ENCODE measurements at regions not wholly inside any gene's neighbourhood (a gene's known extent, or its start where the extent isn't known, plus 50 kb on each side); places are given as distances from the start of the nearest gene placed in this dataset.

- TF ChIP-seq ATF3 (IDR thresholded peaks at IDR 0.05; ENCODE audit: insufficient read depth, low read depth, low read length) (no peak), POLR2AphosphoS5 (IDR thresholded peaks at IDR 0.05; ENCODE audit: low read depth, low read length) (no peak), TEAD4 (IDR thresholded peaks at IDR 0.05; ENCODE audit: low read depth, low read length) (0 out of 2 replicates have a peak, but pooled peaks have one; percentile 32), GTF2F1 (IDR thresholded peaks at IDR 0.05; ENCODE audit: borderline replicate concordance, low read depth, low read length) (no peak), POU5F1 (IDR thresholded peaks at IDR 0.05; ENCODE audit: low read depth, low read length) (no peak)
- peak overlapping the region; percentile 72; the same call in 1 of the 2 replicates for H2BK5ac ChIP-seq (ENCODE audit: low read depth, low read length)
- no peak overlapping the region for H4K5ac ChIP-seq (ENCODE audit: insufficient read length, low read depth, low read length)
- H4K20me1 ChIP-seq (replicated peaks in 1 of 2; ENCODE audit: control insufficient read depth in 1 of 2, insufficient read depth in 2 of 2, low read length in 2 of 2) = no peaks in the 10 kb centered on the region
- H3K18ac ChIP-seq (ENCODE audit: extremely low read depth, low read length) = peak overlapping the region; percentile 84
- no peak overlapping the region for H4K8ac ChIP-seq (ENCODE audit: extremely low read depth, insufficient read depth, low read length)
- DNase-seq (ENCODE audit: low read depth in 1 of 2, low spot score in 2 of 2) (no peak), FAIRE-seq (no peak)
- H3K23me2 ChIP-seq (ENCODE audit: low read depth, low read length) = 0 out of 2 replicates have a peak, but pooled peaks cover 5% of the 10 kb centered on the region
- H3K27me3 ChIP-seq (replicated peaks in 1 of 4; ENCODE audit: control insufficient read depth in 3 of 4, extremely low read depth in 1 of 4, insufficient read depth in 3 of 4, low read length in 3 of 4) = no peaks in the 10 kb centered on the region; a peak in 1 of 7 replicates
- H3K9me3 ChIP-seq (ENCODE audit: insufficient read depth in 2 of 2, low read depth in 1 of 2, low read length in 1 of 2) = no peaks in the 10 kb centered on the region
- 54% methylated on average over 4 of the region's 4 CpGs; no CpG with 5 or more reads in 1 of the 2 experiments for WGBS, 2 experiments (ENCODE audit: extremely low coverage in 1 of 2, insufficient coverage in 1 of 2, insufficient read length in 1 of 2, insufficient replicate concordance in 2 of 2, low coverage in 1 of 2, low lambda C conversion rate in 2 of 2, missing lambda C conversion rate in 1 of 2)
- H2BK15ac ChIP-seq (ENCODE audit: low read length) = 0 out of 2 replicates have a peak overlapping the region, but pooled peaks have one; percentile 89
- H3K36me3 ChIP-seq (ENCODE audit: control insufficient read depth in 2 of 4, insufficient read depth in 4 of 4, low read length in 3 of 4) = no peaks in the 10 kb centered on the region
- H4K91ac ChIP-seq (replicated peaks; ENCODE audit: insufficient read length, low read length) = peak overlapping the region; percentile 75
- no peak overlapping the region for H3K4me2 ChIP-seq (ENCODE audit: insufficient read depth in 1 of 2, low read depth in 2 of 2, low read length in 2 of 2)
- H3K9ac ChIP-seq (replicated peaks in 1 of 4; ENCODE audit: extremely low read depth in 1 of 4, low read depth in 3 of 4, low read length in 3 of 4) = no peak overlapping the region
- H3K23ac ChIP-seq (ENCODE audit: insufficient read length) = no peak overlapping the region
- H2AFZ ChIP-seq (ENCODE audit: low read length) = no peak overlapping the region
- H3K4ac ChIP-seq (replicated peaks; ENCODE audit: insufficient read length, low read depth, low read length) = no peak overlapping the region
- H3K14ac ChIP-seq (ENCODE audit: insufficient read length) = no peak overlapping the region
- CTCF ChIA-PET (ENCODE audit: partially characterized antibody) = interaction anchor here (1.6 to 2.4 kb wide), 3 partner anchors 17 to 45 kb away, joined by 3 to 8 read pairs (median 5); no protein-coding TSS in a partner anchor
- H3K4me1 ChIP-seq (replicated peaks in 1 of 4; ENCODE audit: control insufficient read depth in 3 of 4, insufficient read depth in 4 of 4, low read length in 3 of 4) = peaks cover 12 to 33% (median 24%) of the 10 kb centered on the region in 4 experiments; a peak in 6 of 7 replicates
- H2AK5ac ChIP-seq (ENCODE audit: low read depth, low read length) = no peak overlapping the region
- H3K56ac ChIP-seq (replicated peaks; ENCODE audit: insufficient read length, low read depth, low read length) = no peak overlapping the region
- H3K27ac ChIP-seq (ENCODE audit: low read depth, low read length) = no peak overlapping the region
- no peaks in the 10 kb centered on the region for H3K79me1 ChIP-seq (ENCODE audit: low read depth, low read length)
- POLR2A ChIA-PET (ENCODE audit: partially characterized antibody) = interaction anchor here (0.5 to 2.0 kb wide), 2 partner anchors 9 to 156 kb away, joined by 3 to 8 read pairs; no protein-coding TSS in a partner anchor
- peak overlapping the region in 1 of 4 experiments; percentile 42; a peak in 1 of 8 replicates for H3K4me3 ChIP-seq (ENCODE audit: extremely low read depth in 1 of 4, insufficient read depth in 2 of 4, low read depth in 3 of 4, low read length in 4 of 4)
- H2BK120ac ChIP-seq (replicated peaks; ENCODE audit: low read depth, low read length) = peak overlapping the region; percentile 71
- peak overlapping the region; percentile 68; the same call in 1 of the 2 replicates for H2BK12ac ChIP-seq (ENCODE audit: low read depth, low read length)
- H3K79me2 ChIP-seq (ENCODE audit: control insufficient read depth in 1 of 2, insufficient read depth in 2 of 2, low read length in 2 of 2) = no peaks in the 10 kb centered on the region
- peak overlapping the region; percentile 96 for H2BK20ac ChIP-seq (ENCODE audit: low read length)
These were observed 77.9 kb upstream of the NFIA start for GRCh38 chr1:61004262-61005003.
